HG03354 (cell line): ENCODE measurements at regions not wholly inside any gene's neighbourhood (a gene's known extent, or its start where the extent isn't known, plus 50 kb on each side); places are given as distances from the start of the nearest gene placed in this dataset.
"Not testable (repeated sequence)": the region's sequence is repeated elsewhere in the genome, so short reads cannot be mapped to it uniquely, and the experiment has no call there.

Experiments
- ATAC-seq: cut with Tn5 transposase; IDR thresholded peaks from one replicate; pipeline ENCODE4 v1.9.1; 2021; ENCODE audit warnings: mild to moderate bottlenecking; ENCODE audit not compliant: unreplicated experiment, poor library complexity, severe bottlenecking

DNA sequence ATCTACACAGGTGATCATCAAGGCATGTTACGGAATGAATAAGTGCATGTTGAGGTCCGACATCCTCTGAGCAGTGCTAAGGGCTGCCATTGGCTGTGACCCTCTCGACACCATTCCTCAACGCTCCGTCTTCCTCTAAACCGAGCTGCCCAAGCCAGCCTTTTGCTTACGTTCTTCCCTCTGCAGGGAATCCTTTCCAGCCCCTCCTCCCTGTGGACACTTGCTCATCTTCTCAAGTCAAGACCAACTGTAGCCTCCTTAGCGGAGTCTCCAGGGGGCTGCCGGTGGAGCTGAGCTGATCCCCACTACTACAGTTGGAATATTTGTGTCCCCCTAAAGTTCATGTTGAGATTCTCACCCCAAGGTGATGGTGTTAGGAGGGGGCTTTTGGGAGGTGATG lies 781.0 kb downstream of the TBC1D22A start:
- ATAC-seq: no peak

DNA sequence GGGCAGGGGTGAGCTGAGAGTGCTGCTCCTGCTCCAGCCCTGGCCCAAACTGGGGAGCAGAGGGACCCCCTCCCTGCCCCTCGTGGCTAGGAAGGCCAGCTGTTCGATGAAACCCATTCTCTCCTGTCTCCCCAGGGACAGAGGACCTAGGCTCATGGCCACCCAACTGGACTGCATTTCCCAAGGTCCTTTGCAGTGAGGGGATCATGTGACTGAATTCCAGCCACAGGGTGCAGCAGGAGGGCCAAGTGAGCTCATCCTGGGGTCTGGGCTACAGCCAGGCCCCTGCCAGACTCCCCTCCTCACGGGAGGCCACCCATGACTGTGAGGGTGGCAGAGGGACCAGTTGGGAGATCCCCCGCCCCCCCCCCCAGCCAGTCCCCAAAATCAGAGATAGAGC lies 777.6 kb downstream of the TBC1D22A start:
- no peak for ATAC-seq

DNA sequence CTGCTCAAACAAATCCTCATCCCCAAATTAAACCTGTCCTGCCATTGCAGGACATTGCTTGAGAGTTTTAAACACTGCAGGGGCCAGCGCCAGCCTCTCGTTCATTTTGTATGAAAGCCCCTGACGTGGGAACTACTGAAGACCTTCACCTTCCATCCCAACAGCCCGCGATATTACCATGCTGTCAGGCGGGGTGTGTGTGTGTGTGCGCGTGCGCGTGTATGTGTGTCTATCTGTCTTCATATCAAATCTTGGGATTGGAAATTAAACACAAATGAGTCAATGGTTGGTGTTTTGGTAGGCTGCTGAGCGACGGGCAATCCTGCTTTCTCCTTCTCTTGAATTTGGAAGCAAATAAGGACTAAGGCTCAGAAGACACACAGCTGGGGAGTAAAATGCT lies 776.9 kb downstream of the TBC1D22A start:
- no peak for ATAC-seq

DNA sequence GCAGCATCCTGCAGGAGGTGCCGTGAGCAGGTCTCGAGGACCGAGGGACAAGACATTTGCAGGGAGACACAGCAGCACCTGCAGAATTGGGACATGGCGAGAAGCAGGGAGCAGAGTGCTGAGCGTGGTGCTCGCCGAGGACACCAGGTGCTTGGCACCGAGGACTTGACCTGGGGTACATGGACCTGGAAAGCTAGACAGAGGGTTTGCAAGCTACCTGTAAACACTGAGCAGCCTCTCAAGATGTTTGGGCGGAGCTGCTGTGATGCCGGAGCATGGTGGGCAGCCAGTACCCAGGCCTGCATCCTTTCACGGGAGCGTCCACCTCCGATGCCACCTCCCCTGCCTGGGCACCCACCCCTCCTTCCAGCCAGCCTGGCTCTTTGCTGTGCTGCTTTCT lies 773.2 kb downstream of the TBC1D22A start:
- ATAC-seq: no peak

DNA sequence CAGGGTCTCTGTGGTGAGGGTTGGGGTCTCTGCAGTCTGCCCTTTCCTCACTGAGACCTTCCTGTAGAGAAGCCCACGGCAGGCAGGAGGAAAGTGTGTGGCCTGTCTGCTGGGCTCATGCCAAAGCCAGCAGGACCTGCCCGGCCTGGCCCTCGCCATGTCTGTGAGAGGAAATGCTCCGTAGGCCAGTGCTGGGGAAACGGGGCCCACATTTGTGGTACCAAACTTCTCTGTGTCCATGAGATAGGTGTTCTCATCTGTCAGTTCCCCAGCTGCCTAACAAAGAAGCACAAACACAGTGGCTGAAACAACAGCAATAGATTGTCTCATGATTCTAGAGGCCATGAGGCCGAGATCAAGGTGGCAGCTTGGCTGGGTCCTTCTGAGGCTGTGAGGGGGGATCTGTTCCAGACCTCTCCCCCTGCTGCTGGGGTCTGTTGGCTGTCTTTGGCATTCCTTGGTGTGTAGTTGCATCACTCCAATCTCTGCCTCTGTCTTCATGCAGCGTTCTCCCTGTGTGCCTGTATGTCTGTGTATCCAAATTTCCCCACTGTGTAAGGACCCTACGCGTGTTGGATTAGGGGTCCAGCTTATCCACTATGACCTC lies 772.5 kb downstream of the TBC1D22A start:
- ATAC-seq: no peak

DNA sequence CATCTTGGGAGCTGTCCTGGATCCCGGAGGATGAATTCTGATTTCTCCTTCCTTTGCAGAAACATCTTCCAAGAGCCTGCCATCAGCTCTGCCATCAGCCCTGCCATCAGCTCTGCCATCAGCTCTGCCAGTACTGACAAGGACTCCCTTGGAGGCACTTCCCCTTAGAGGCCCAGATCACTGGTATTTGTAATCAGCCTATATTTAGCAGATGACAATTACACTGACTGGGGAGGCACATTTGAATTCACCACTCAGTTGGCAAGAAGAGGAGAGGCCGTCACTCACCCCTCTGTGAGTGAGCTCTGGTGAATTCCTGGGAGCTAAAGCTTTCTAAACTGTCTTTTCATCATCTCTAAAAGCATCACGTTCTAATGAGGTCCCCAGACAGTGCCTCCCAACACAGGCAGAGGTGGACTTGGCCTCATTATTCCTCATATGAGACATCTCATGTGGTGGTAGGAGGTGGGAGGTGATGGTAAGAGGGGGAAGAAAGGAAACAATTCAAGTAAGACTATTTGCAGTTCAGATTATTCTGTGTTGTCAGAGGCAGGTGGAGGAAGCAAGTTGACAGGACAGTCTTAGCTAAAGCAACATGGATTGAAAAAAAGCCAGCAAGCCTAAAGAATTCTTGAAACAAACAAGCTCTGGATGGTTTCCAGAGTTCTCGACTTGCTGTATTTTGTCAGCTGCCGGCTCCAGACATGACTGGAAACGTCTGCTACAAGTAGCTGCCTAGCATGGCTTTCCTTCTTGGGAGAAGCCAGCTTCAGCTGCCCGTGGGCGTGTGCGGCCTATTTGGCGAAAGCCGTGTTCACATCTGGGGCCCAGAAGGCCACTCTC lies 771.7 kb downstream of the TBC1D22A start:
- ATAC-seq: no peak

DNA sequence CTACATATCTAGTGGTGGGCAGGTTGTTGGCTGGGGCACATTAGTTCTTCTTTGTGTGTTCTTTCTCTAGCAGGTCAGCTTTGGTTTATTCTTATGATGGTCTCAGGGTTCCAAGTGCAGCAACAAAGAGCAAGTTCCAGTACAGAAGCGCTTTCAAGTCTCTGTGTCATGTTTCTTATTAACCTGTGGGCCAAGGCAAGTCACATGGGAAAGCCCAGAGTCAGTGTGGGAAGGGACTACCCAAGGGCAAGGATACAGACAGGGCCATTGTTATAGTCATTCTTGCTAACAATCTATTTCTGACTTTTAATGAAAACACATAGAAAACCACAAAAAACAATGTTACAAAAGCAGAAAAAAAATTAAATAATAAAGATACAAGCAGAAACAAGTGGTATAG lies 754.6 kb downstream of the TBC1D22A start:
- no peak for ATAC-seq

DNA sequence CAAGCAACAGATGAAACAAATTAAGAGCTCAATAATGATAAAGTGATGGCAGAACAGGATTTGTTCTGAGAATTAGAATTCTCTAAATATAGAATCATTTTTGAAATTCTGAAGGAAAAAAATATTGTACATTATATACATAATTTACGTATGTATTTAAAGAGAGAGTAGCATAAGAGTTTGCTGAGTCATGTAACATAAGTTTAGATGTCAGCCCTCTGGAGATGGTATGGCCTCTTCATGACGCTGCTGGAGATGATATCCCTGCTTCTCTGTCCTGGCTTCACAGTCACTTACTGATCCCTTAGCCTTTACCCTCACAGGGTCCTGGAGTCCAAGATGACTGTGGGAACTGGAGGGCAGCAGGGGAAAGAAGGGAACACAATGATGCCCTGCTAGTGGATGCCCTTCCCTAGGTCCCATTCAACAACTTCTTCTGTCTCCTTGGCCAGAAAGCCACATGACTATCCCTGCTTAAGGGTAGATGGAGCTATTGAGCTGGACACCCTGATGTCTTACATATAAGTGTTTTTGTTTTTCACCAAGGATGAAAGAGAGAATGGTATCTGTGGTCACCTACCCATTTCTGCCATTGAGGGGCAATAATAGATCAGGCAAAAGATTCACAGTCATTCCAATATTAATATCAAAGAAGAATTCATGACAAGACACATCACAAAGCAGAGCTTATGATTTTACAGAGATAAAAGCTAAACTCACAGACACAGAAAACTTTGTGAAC lies 753.1 kb downstream of the TBC1D22A start:
- no peak for ATAC-seq

DNA sequence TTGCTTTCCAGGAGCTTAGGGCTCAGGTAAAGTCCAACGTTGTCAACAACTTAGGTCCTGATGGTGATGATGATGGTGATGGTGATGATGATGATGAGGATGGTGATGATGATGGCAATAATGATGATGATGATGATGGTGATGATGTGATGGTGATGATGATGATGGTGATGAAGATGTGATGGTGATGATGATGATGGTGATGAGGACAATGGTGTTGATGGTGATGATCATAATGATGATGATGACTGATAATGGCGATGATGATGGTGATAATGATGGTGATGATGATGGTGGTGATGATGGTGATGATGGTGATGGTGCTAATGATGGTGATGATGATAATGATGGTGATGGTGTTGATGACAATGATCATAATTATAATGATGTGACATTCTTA lies 750.2 kb downstream of the TBC1D22A start:
- ATAC-seq: no peak

DNA sequence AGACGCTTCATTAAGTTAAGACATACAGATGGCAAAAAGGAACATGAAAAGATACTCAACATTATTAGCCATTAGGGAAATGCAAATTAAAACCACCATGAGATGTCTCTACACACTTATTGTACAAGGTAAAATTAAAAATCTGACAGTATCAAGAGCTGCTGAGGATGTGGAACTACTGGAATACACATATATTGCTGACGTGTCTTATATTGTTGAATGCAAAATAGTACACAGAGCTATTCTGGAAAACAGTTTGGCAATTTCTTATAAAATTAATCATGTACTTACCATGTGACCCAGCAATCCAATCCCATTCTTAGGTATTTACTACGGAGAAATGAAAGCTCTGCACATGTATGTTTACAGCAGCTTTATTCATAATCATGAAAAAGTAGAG lies 742.5 kb downstream of the TBC1D22A start:
- no peak for ATAC-seq

DNA sequence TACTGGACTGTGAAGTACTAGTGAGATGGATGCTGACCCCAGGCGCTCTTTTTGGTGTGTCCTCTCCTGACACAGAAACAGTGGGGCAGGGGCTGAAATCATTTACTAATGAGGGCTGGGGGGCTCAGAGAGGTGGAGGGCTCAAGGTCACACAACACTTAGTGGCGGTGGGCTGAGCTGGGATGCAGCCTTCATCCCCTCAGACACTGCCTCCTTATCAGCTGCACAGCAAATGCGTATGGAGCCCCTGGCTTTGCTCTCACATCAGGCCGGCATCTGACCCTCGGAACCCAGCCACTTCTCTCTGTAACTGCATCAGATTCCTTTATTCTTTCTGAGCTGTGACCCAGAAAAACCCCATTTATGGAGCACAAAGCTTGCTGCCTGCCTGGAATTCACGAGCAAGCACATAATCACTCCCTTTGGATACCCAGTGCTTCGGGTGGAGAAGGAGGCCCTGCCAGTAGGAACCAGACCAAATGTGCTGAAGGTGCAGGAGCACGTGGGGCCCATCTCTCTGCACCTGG lies 736.6 kb downstream of the TBC1D22A start:
- no peak for ATAC-seq

DNA sequence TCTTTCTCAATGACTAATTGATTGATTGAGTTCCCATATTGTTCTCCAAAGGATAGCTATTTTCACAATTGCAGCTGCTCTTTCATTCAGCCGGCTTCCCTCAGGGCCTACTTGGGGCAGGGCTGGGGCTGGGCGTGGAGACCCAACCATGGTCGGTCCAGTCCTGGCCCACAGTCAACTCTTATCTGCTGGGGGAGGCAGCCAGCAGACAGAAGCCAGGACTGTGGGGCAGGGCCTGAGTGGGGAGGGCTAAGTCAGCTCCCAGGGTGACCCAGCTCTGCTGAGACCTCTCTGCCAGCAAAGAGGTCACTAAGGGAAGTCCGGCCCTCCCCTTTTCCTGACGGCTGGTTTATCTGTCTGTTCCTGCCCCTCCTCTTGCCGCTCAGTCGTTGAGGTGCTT lies 735.2 kb downstream of the TBC1D22A start:
- ATAC-seq: no peak

DNA sequence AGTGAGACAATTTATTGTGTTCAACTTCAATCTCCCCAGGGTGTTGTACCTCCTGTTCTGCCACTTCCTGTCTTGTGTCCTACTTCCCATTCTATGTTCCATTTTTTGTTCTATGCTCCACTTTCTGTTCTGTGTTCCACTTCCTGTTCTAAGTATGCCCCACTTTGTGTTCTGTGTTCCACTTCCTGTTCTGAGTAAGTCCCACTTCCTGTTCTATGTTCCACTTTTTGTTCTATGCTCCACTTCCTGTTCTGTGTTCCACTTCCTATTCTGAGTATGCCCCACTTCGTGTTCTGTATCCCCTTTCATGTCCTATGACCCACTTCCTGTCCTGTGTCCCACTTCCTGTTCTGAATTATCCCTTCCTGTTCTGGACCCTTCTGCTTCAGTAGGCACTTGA lies 732.7 kb downstream of the TBC1D22A start:
- no peak for ATAC-seq

DNA sequence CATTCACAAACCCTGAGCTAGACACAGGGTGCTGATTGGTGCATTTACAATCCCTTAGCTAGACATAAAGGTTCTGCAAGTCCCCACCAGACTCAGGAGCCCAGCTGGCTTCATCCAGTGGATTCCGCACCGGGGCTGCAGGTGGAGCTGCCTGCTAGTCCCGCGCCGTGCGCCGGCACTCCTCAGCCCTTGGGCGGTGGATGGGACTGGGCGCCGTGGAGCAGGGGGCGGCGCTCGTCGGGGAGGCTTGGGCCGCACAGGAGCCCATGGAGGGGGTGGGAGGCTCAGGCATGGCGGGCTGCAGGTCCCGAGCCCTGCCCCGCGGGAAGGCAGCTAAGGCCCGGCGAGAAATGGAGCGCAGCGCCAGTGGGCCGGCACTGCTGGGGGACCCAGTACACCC lies 725.7 kb downstream of the TBC1D22A start:
- ATAC-seq: not testable (repeated sequence)

DNA sequence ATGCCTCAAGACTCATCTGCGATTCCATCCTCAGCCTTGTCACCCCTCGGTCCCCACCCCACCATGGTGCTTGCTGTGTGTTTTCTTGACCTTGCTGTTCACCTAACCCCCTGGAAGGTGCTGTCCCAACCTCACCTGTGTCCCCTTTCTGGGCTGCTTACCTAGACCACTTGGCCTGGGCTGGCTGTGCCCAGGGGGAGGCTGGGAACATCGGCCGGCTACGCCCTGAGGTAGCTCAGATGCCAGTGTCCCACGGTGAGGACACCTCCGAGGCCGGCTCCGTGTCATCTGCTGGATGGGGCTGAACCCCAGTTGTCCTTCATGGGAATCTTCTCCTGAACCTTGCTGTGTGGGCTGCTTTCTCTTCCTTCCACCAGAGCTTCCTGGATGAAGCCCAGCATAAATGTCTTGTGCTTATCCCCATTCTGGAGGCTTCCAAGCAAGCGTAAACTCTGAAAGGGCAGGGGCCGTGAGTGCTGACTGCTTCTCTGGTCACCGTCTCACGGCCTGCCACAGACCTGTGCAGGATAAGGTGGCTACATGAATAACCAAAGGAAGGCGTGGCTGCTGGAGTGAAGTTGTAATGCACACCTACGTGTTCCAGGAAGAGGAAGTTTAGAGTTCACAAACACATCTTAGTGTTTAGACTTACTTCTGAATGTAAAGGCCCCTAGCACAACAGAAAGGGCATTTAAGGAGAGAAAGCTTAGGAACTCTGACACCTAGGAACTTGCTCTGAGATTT lies 724.3 kb downstream of the TBC1D22A start:
- ATAC-seq: no peak

DNA sequence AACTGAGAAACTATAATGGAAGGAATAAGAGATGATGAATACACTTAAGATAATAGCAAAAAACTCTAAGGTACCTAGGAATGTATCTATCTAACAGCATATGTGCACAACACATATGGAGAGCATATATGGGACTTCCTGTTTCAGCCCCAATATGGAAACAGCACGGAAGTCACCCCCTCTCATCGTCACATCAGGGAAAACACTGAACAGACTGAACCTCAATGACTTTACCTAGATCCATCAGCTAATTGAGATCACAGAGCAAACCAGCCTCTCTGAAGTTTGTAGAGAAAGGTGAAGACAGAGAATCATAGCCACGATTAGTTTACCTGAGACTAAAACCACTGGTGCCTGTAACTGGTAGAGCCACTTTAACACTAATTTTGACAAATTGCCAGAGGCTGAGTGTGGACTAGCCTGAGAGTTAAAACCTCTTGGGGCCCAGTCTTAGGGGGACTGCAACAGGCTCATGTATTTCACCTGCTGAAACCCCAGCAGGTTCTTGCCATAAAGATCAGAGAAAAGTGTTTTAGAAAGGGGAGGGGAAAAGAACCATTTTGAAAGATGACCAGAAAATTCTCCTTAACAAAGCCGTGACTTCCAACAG lies 722.6 kb downstream of the TBC1D22A start:
- no peak for ATAC-seq

DNA sequence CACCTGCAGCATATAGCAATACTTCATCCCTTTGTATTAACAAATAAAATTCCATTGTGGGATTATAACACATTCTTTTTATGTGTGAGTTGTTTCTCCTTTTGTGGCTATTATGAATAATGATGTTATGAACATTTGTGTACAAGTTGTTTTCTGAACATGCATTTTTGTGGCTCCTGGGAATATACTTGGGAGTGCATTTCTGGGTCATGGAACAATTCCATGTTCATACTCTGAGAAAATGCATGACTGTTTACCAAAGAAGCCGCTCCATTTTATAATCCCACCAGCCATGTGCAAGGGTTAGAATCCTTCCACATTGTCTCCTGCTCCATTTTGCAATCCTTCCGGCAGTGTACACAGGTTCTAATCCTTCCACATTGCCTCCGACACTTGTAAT lies 713.8 kb downstream of the TBC1D22A start:
- no peak for ATAC-seq

DNA sequence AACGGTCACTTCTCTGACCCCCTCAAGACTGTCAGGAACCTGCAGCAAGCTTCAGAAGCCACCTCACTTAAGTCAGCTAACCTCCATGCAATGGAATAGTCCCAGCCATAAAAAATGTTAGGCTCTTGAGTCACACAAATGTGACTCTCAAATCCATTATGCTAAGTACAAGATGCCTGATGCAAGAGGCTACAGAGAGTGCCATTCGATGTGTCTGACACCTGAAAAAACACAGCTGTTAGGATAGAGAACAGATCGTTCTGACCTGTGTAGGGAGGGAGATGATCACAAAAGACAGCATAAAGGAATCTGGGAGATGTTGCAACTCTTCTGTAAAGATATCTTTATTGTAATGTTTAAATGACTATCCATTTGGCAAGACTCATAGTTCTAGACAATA lies 712.4 kb downstream of the TBC1D22A start:
- no peak for ATAC-seq

DNA sequence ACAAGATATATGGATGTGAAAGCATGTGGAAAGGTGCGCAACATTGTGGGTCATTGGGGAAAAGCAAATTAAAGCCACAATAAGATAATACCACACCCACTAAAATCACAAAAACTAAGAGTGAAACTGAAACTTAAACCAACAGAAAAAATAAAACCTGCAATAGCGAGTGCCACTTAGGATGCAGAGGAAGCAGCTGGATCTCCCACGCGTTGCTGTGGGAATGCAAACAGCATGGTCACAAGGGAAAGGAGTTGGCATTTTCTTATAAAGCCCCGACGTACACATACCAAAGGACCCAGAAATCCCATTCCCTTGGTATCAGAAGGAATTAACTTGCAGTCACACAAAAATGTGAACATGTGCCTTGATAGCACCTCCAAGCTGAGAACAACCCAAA lies 712.0 kb downstream of the TBC1D22A start:
- no peak for ATAC-seq

DNA sequence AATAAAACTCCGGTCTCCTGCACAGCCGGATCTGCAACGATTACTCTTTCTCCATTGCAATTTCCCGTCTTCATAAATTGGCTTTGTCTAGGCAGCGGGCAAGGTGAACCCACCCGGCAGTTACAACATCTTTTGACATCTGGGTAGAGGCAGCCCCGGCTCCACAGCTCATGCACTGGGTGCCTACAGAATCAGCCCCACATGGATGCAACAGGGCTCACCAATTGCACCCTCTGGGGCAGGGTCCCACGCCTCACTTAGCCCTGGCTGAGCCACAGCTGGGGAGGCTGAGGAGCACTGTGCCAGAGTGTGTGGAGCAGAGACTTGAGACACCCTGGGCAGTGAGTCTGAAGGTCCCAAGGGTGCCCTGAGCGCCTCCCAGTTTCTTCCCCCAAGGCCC lies 710.2 kb downstream of the TBC1D22A start:
- no peak for ATAC-seq
